ENCODE measurements at regions not wholly inside any gene's neighbourhood (a gene's known extent, or its start where the extent isn't known, plus 50 kb on each side); places are given as distances from the start of the nearest gene placed in this dataset.

- no peak for ATAC-seq (replicated peaks)
- no peak for DNase-seq
- H3K36me3 Mint-ChIP-seq (ENCODE audit: insufficient read depth) = no peaks in the 10 kb centered on the region
- peaks cover 0 to 5% of the 10 kb centered on the region in 2 donors for H3K9me3 Mint-ChIP-seq
- H3K27me3 Mint-ChIP-seq = no peaks in the 10 kb centered on the region
- H3K27ac Mint-ChIP-seq = no peak overlapping the region
- no peak overlapping the region for H3K4me3 Mint-ChIP-seq
- peaks cover 0 to 2% of the 10 kb centered on the region in 2 donors for H3K4me1 Mint-ChIP-seq (ENCODE audit: low read depth in 2 of 2)
These were observed 680.2 kb upstream of the CHAC2 start for GRCh38 chr2:53087262-53087873.

- no peak for DNase-seq
- H3K4me1 Mint-ChIP-seq (ENCODE audit: low read depth in 2 of 2) = no peaks in the 10 kb centered on the region
- H3K36me3 Mint-ChIP-seq (ENCODE audit: insufficient read depth) = no peaks in the 10 kb centered on the region
- H3K4me3 Mint-ChIP-seq = no peak overlapping the region
- no peaks in the 10 kb centered on the region for H3K27me3 Mint-ChIP-seq
- H3K27ac Mint-ChIP-seq = peak overlapping the region in 1 of 2 donors; percentile 27
- ATAC-seq (replicated peaks) = no peak
- H3K9me3 Mint-ChIP-seq = peaks cover 5 to 7% of the 10 kb centered on the region in 2 donors
These were observed 690.2 kb upstream of the CHAC2 start for GRCh38 chr2:53077413-53077812.

DNA sequence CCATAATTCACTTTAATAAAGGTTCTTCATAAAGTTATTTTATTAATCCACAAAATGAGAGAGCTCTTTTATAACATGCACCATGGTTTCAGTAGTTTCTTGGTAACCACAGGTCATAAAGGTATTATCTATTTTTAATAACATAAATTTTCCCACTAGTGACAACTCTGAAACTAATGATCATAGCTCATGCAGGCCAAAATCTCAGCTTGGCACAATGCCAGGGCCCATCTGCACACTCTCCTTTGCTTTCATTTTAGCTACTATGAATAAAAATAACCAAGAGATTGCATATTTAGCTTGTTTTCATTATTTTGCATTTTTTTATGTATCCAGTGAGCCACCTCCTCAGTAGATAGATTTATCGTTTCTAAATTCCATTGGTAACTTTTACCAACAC is 691.8 kb upstream of the CHAC2 start:
- no peak for ATAC-seq (replicated peaks)
- Mint-ChIP-seq H3K4me3 (no peak overlapping the region), H3K9me3 (peaks cover 0 to 5% of the 10 kb centered on the region in 2 donors), H3K36me3 (ENCODE audit: insufficient read depth) (no peaks in the 10 kb centered on the region), H3K27ac (no peak overlapping the region), H3K27me3 (no peaks in the 10 kb centered on the region), H3K4me1 (ENCODE audit: low read depth in 2 of 2) (no peaks in the 10 kb centered on the region)
- DNase-seq = no peak

DNA sequence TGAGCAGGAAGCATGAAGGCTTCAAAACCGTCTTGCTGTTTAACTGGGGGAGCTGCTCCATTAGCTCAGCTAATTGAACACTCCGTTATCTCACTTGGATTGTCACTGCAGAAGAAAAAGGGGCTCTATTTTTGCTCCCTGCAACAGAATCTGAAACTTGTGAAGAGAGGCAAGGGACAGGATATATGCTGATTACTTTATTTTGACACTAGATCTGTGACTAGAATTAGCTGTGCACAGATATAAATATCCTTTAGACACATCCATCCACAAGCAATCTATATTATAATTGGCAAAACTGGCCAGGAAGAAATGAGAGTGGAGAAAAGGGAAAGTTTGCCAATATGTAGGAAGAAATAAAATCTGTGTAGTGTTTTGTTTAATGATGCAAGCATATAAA is 700.1 kb upstream of the CHAC2 start:
- H3K27ac Mint-ChIP-seq = no peak overlapping the region
- no peak overlapping the region for H3K4me3 Mint-ChIP-seq
- no peaks in the 10 kb centered on the region for H3K4me1 Mint-ChIP-seq (ENCODE audit: low read depth in 2 of 2)
- no peak for DNase-seq
- ATAC-seq (replicated peaks) = no peak
- H3K27me3 Mint-ChIP-seq = no peaks in the 10 kb centered on the region
- no peaks in the 10 kb centered on the region for H3K36me3 Mint-ChIP-seq (ENCODE audit: insufficient read depth)
- peaks cover 0 to 9% of the 10 kb centered on the region in 2 donors for H3K9me3 Mint-ChIP-seq

GRCh38 chr2:53067056-53067455 is 700.5 kb upstream of the CHAC2 start:
- no peaks in the 10 kb centered on the region for H3K36me3 Mint-ChIP-seq (ENCODE audit: insufficient read depth)
- H3K9me3 Mint-ChIP-seq = peaks cover 0 to 12% of the 10 kb centered on the region in 2 donors
- ATAC-seq (replicated peaks) = no peak
- no peaks in the 10 kb centered on the region for H3K27me3 Mint-ChIP-seq
- no peak for DNase-seq
- H3K4me1 Mint-ChIP-seq (ENCODE audit: low read depth in 2 of 2) = no peaks in the 10 kb centered on the region
- H3K4me3 Mint-ChIP-seq = no peak overlapping the region
- no peak overlapping the region for H3K27ac Mint-ChIP-seq

GRCh38 chr2:53064154-53064553 is 703.5 kb upstream of the CHAC2 start:
- no peak for DNase-seq
- Mint-ChIP-seq H3K4me3 (no peak overlapping the region), H3K4me1 (ENCODE audit: low read depth in 2 of 2) (no peaks in the 10 kb centered on the region), H3K9me3 (peaks cover 0 to 15% of the 10 kb centered on the region in 2 donors), H3K27me3 (no peaks in the 10 kb centered on the region), H3K36me3 (ENCODE audit: insufficient read depth) (no peaks in the 10 kb centered on the region), H3K27ac (no peak overlapping the region)
- no peak for ATAC-seq (replicated peaks)

GRCh38 chr2:53058526-53058925 is 709.1 kb upstream of the CHAC2 start:
- no peaks in the 10 kb centered on the region for H3K36me3 Mint-ChIP-seq (ENCODE audit: insufficient read depth)
- H3K9me3 Mint-ChIP-seq = peaks cover 7 to 11% of the 10 kb centered on the region in 2 donors
- no peak for ATAC-seq (replicated peaks)
- H3K27ac Mint-ChIP-seq = no peak overlapping the region
- H3K27me3 Mint-ChIP-seq = no peaks in the 10 kb centered on the region
- no peak for DNase-seq
- H3K4me1 Mint-ChIP-seq (ENCODE audit: low read depth in 2 of 2) = no peaks in the 10 kb centered on the region
- no peak overlapping the region for H3K4me3 Mint-ChIP-seq

GRCh38 chr2:53053937-53054336 is 713.7 kb upstream of the CHAC2 start:
- Mint-ChIP-seq H3K4me1 (ENCODE audit: low read depth in 2 of 2) (no peaks in the 10 kb centered on the region), H3K27me3 (no peaks in the 10 kb centered on the region), H3K4me3 (no peak overlapping the region), H3K36me3 (ENCODE audit: insufficient read depth) (no peaks in the 10 kb centered on the region), H3K9me3 (peaks cover 7% of the 10 kb centered on the region in 2 donors), H3K27ac (no peak overlapping the region)
- no peak for ATAC-seq (replicated peaks)
- DNase-seq = no peak

DNA sequence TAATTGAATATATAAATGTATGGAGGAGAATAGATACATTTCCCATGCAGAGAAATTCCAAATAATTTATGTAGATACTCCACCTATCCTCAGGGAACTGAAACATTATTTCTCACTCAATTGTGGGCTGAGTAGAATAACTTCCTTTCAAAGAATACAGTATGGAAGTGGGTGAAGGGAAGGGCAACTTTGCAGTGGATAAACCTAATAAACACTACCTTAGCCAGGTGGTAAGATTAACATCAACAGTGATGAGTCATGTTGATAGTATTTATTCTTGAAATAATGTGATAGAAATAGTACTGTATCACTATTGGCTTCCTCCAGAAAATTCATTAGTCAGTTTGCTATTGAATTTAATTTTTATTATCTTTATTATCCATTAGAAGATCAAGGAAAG is 716.4 kb upstream of the CHAC2 start:
- no peaks in the 10 kb centered on the region for H3K27me3 Mint-ChIP-seq
- no peak for ATAC-seq (replicated peaks)
- no peaks in the 10 kb centered on the region for H3K36me3 Mint-ChIP-seq (ENCODE audit: insufficient read depth)
- H3K9me3 Mint-ChIP-seq = peaks cover 7% of the 10 kb centered on the region in 2 donors
- H3K4me1 Mint-ChIP-seq (ENCODE audit: low read depth in 2 of 2) = no peaks in the 10 kb centered on the region
- no peak overlapping the region for H3K4me3 Mint-ChIP-seq
- no peak overlapping the region for H3K27ac Mint-ChIP-seq
- DNase-seq = no peak

DNA sequence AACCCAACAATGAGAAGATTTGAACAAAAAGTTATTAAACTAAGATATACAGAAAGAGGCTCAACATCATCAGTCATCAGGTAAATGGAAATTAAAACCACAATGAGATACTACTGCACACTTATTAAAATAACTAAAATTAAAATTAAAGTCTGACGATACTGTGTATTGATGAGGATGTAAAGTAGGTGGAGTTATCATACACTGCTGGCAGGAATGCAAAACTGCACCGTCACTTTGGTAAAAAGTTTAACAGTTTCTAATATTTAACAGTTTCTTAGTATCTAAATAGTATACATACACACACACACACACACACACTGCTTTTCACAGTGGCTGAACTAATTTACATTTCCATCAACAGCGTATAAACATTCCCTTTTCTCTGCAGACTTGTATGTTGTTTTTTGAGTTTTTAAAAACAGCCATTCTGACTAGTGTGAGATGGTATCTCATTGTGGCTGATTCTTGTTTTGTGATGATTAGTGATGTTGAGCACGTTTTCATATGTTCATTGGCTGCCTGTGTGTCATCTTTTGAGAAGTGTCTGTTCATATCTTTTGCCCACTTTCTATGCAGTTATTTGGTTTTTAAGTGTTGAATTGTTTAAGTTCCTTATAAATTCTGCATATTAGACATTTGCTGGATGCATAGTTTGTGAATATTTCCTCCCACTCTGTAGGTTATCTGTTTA is 726.9 kb upstream of the CHAC2 start:
- Mint-ChIP-seq H3K27ac (no peak overlapping the region), H3K4me3 (no peak overlapping the region), H3K4me1 (ENCODE audit: low read depth in 2 of 2) (peaks cover 0 to 1% of the 10 kb centered on the region in 2 donors), H3K36me3 (ENCODE audit: insufficient read depth) (no peaks in the 10 kb centered on the region), H3K27me3 (no peaks in the 10 kb centered on the region), H3K9me3 (peaks cover 0 to 3% of the 10 kb centered on the region in 2 donors)
- ATAC-seq (replicated peaks) (no peak), DNase-seq (no peak)

- no peak for DNase-seq
- no peaks in the 10 kb centered on the region for H3K27me3 Mint-ChIP-seq
- H3K4me3 Mint-ChIP-seq = no peak overlapping the region
- H3K9me3 Mint-ChIP-seq = peaks cover 0 to 4% of the 10 kb centered on the region in 2 donors
- no peaks in the 10 kb centered on the region for H3K4me1 Mint-ChIP-seq (ENCODE audit: low read depth in 2 of 2)
- no peak for ATAC-seq (replicated peaks)
- no peaks in the 10 kb centered on the region for H3K36me3 Mint-ChIP-seq (ENCODE audit: insufficient read depth)
- H3K27ac Mint-ChIP-seq = no peak overlapping the region
These were observed 731.4 kb upstream of the CHAC2 start for GRCh38 chr2:53036196-53036595.

- no peaks in the 10 kb centered on the region for H3K4me1 Mint-ChIP-seq (ENCODE audit: low read depth in 2 of 2)
- DNase-seq (no peak), ATAC-seq (replicated peaks) (no peak)
- H3K4me3 Mint-ChIP-seq = no peak overlapping the region
- H3K27ac Mint-ChIP-seq = no peak overlapping the region
- peaks cover 0 to 4% of the 10 kb centered on the region in 2 donors for H3K9me3 Mint-ChIP-seq
- H3K36me3 Mint-ChIP-seq (ENCODE audit: insufficient read depth) = no peaks in the 10 kb centered on the region
- no peaks in the 10 kb centered on the region for H3K27me3 Mint-ChIP-seq
These were observed 732.5 kb upstream of the CHAC2 start for GRCh38 chr2:53035153-53035552.

- peaks cover 0 to 4% of the 10 kb centered on the region in 2 donors for H3K9me3 Mint-ChIP-seq
- H3K27ac Mint-ChIP-seq = no peak overlapping the region
- H3K27me3 Mint-ChIP-seq = no peaks in the 10 kb centered on the region
- H3K36me3 Mint-ChIP-seq (ENCODE audit: insufficient read depth) = no peaks in the 10 kb centered on the region
- no peaks in the 10 kb centered on the region for H3K4me1 Mint-ChIP-seq (ENCODE audit: low read depth in 2 of 2)
- no peak for DNase-seq
- H3K4me3 Mint-ChIP-seq = no peak overlapping the region
- ATAC-seq (replicated peaks) = no peak
These were observed 734.2 kb upstream of the CHAC2 start for GRCh38 chr2:53033411-53033810.

DNA sequence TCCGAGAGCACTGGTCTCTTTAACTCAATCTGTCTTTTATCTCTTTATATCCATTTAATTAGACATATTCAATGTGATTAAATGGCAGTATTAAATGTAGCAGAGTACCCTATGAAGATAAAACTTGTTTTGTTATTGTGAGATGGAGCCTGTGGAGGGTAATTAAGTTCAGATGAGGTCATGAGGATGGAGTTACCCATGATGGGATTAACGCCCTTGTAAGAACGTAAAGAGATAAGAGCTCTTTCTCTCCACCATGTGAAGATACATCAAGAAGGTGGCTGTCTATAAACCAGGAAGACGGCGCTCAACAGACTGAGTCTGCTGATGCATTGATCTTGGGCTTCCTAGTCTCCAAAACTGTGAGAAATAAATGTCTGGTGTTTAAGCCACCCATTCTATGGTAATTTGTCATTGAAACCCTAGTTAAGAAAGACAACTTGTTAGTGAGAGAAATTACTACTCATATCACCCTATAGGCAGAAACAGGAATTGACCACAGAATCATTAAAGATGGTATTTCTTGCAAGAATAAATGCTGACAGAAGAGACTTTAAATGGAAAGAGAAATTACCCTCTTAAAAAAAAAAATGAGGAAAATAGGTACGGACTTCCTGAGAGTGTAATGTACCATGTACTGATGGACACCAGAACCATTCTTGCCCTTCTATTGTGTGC is 738.7 kb upstream of the CHAC2 start:
- no peaks in the 10 kb centered on the region for H3K27me3 Mint-ChIP-seq
- H3K27ac Mint-ChIP-seq = no peak overlapping the region

More for the DNA sequence above, 738.7 kb upstream of the CHAC2 start:
- DNase-seq (no peak), ATAC-seq (replicated peaks) (no peak)
- Mint-ChIP-seq H3K4me1 (ENCODE audit: low read depth in 2 of 2) (no peaks in the 10 kb centered on the region), H3K9me3 (peaks cover 0 to 11% of the 10 kb centered on the region in 2 donors), H3K36me3 (ENCODE audit: insufficient read depth) (no peaks in the 10 kb centered on the region), H3K4me3 (no peak overlapping the region)

All from effector memory CD8-positive, alpha-beta T cell (primary cell).